ENCODE measurements at regions not wholly inside any gene's neighbourhood (a gene's known extent, or its start where the extent isn't known, plus 50 kb on each side); places are given as distances from the start of the nearest gene placed in this dataset.

- no peak overlapping the region for H3K4me3 ChIP-seq (ENCODE audit: insufficient read depth, low read length)
- peaks cover 31% of the 10 kb centered on the region for H3K27me3 ChIP-seq (ENCODE audit: insufficient read depth, low read length)
- H3K9me3 ChIP-seq (ENCODE audit: low read depth, low read length) = no peaks in the 10 kb centered on the region
- no peaks in the 10 kb centered on the region for H3K36me3 ChIP-seq (ENCODE audit: insufficient read depth, low read length)
- no peak for DNase-seq (ENCODE audit: insufficient read length, low spot score, missing footprints)
- no peak overlapping the region for H3K27ac ChIP-seq (ENCODE audit: low read depth, low read length)
- H3K4me1 ChIP-seq (ENCODE audit: insufficient read depth, low read length) = peaks cover 6% of the 10 kb centered on the region
- no peaks in the 10 kb centered on the region for H4K20me1 ChIP-seq (ENCODE audit: insufficient read depth, low read length)
- no peaks in the 10 kb centered on the region for H3K79me2 ChIP-seq (ENCODE audit: insufficient read depth, low read length)
- no peak overlapping the region for H3K4me2 ChIP-seq (ENCODE audit: insufficient read depth, low read length)
- no peak overlapping the region for H2AFZ ChIP-seq (ENCODE audit: low read length)
- no peak for TF ChIP-seq CTCF (IDR thresholded peaks at IDR 0.05; ENCODE audit: extremely low read depth, low read depth, low read length)
These were observed 137.0 kb upstream of the ZNF236 start for GRCh38 chr18:76685402-76685801.

GRCh38 chr18:76684265-76684664, 138.1 kb upstream of the ZNF236 start:
- Histone ChIP-seq H2AFZ (ENCODE audit: low read length) (no peak overlapping the region), H4K20me1 (ENCODE audit: insufficient read depth, low read length) (no peaks in the 10 kb centered on the region), H3K27me3 (ENCODE audit: insufficient read depth, low read length) (peaks cover 25% of the 10 kb centered on the region), H3K4me2 (ENCODE audit: insufficient read depth, low read length) (no peak overlapping the region), H3K79me2 (ENCODE audit: insufficient read depth, low read length) (no peaks in the 10 kb centered on the region), H3K4me3 (ENCODE audit: insufficient read depth, low read length) (no peak overlapping the region), H3K27ac (ENCODE audit: low read depth, low read length) (no peak overlapping the region), H3K36me3 (ENCODE audit: insufficient read depth, low read length) (no peaks in the 10 kb centered on the region), H3K4me1 (ENCODE audit: insufficient read depth, low read length) (peaks cover 6% of the 10 kb centered on the region), H3K9me3 (ENCODE audit: low read depth, low read length) (no peaks in the 10 kb centered on the region)
- no peak for TF ChIP-seq CTCF (IDR thresholded peaks at IDR 0.05; ENCODE audit: extremely low read depth, low read depth, low read length)
- DNase-seq (ENCODE audit: insufficient read length, low spot score, missing footprints) = no peak

DNA sequence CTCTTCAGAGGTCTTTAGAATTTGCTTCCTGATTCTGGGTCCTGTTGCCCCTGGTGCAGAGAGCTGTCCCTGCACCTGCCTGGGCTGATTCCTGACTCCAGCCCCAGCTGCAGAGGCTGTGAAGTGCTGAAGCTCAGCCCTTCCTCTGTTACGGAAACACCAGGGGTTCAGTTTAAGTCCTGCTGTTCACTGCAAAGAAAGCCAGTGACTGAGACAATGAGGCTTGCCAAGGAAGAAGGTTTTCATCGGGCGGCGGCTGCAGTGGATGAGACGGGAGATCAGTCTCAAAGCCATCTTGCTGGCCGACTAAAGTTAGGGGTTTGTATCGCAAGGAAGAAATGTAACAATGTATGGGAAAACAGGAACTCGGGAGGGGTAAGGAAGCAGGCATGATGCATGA, 142.4 kb upstream of the ZNF236 start:
- Histone ChIP-seq H3K27ac (ENCODE audit: low read depth, low read length) (no peak overlapping the region), H3K27me3 (ENCODE audit: insufficient read depth, low read length) (peaks cover 30% of the 10 kb centered on the region), H3K4me3 (ENCODE audit: insufficient read depth, low read length) (no peak overlapping the region), H3K36me3 (ENCODE audit: insufficient read depth, low read length) (no peaks in the 10 kb centered on the region), H4K20me1 (ENCODE audit: insufficient read depth, low read length) (no peaks in the 10 kb centered on the region), H3K79me2 (ENCODE audit: insufficient read depth, low read length) (no peaks in the 10 kb centered on the region), H2AFZ (ENCODE audit: low read length) (no peak overlapping the region), H3K4me2 (ENCODE audit: insufficient read depth, low read length) (no peak overlapping the region), H3K4me1 (ENCODE audit: insufficient read depth, low read length) (no peaks in the 10 kb centered on the region), H3K9me3 (ENCODE audit: low read depth, low read length) (no peaks in the 10 kb centered on the region)
- TF ChIP-seq CTCF (IDR thresholded peaks at IDR 0.05; ENCODE audit: extremely low read depth, low read depth, low read length) = no peak
- DNase-seq (ENCODE audit: insufficient read length, low spot score, missing footprints) = no peak

GRCh38 chr18:76679259-76679658, 143.1 kb upstream of the ZNF236 start:
- Histone ChIP-seq H3K79me2 (ENCODE audit: insufficient read depth, low read length) (no peaks in the 10 kb centered on the region), H3K4me1 (ENCODE audit: insufficient read depth, low read length) (no peaks in the 10 kb centered on the region), H3K36me3 (ENCODE audit: insufficient read depth, low read length) (no peaks in the 10 kb centered on the region), H3K4me3 (ENCODE audit: insufficient read depth, low read length) (no peak overlapping the region), H3K27ac (ENCODE audit: low read depth, low read length) (no peak overlapping the region), H3K9me3 (ENCODE audit: low read depth, low read length) (no peaks in the 10 kb centered on the region), H3K27me3 (ENCODE audit: insufficient read depth, low read length) (peaks cover 25% of the 10 kb centered on the region), H3K4me2 (ENCODE audit: insufficient read depth, low read length) (no peak overlapping the region), H4K20me1 (ENCODE audit: insufficient read depth, low read length) (no peaks in the 10 kb centered on the region), H2AFZ (ENCODE audit: low read length) (no peak overlapping the region)
- no peak for TF ChIP-seq CTCF (IDR thresholded peaks at IDR 0.05; ENCODE audit: extremely low read depth, low read depth, low read length)
- DNase-seq (ENCODE audit: insufficient read length, low spot score, missing footprints) = no peak

Measured in osteoblast (primary cell).